NCI-H1930 (cell line): ENCODE measurements at regions not wholly inside any gene's neighbourhood (a gene's known extent, or its start where the extent isn't known, plus 50 kb on each side); places are given as distances from the start of the nearest gene placed in this dataset.
"Not testable (repeated sequence)": the region's sequence is repeated elsewhere in the genome, so short reads cannot be mapped to it uniquely, and the experiment has no call there.

Experiments
- DNase-seq, 2 experiments: peaks; one replicate each; lab custom pipeline; 2025; lab: John Stamatoyannopoulos, UW

GRCh38 chr13:102538938-102539337 lies 57.8 kb upstream of the TPP2 start:
- no peak for DNase-seq

DNA sequence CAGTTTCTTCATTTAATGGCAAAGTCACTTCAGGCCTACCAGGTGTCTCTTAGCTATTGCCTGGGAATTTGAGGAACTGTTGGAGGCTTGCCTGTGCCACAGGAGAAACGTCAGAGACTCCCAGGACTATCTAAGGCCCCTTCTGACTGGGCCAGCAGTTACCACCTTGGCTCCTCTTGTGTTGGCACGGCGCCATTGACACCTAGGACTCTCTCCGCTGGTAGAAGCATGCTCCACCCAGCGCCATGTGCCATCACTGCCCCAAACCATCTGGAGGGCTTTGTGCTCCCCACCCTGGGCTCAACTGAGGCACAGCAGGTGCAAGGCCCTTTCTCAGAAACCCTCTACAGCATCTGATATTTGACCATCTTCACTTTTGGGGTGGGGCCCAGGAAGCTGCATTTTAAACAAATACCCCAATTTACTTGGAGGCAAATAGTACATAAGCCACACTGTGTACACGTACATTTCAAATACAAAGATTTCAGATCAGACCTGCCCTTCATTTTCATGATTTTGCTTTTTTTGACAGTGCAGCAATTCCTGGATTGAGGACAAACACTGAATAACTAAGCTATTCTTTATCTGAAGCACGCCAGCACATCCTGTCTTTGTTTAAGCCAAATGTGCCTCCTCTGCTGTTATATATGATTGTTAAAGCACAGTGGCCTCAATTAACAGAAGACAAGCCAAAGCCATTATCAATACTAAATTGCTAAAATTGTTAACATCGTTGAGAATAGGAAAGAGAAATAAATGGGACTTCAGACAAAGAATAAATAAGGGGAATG lies 59.9 kb upstream of the TPP2 start:
- no peak for DNase-seq

DNA sequence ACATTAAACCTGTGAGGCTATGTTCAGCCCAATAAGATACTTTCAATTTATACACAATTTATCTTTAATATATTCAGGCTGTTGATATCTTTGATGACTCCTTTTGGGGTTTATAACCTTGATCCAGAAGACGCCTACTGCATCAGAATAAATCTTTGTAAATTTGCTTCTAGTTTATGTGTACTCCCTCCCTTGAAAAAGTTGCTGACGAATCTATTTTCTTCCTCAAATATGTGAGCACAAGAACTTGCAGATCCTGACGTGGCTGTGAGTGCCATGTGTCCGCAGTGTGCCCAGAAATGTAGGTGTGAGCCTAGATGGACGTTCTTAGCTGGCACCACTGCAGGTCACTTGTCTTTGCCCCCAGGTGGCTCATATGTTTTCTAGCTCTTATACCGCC lies 60.6 kb upstream of the TPP2 start:
- no peak for DNase-seq

- DNase-seq: no peak
Observed at GRCh38 chr13:102530751-102531150, 66.0 kb upstream of the TPP2 start.

DNA sequence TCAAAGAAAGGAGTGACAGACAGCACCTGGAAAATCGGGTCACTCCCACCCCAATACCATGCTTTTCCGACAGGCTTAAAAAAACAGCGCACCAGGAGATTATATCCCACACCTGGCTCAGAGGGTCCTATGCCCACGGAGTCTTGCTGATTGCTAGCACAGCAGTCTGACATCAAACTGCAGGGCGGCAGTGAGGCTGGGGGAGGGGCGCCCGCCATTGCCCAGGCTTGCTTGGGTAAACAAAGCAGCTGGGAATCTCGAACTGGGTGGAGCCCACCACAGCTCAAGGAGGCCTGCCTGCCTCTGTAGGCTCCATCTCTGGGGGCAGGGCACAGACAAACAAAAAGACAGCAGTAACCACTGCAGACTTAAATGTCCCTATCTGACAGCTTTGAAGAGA lies 74.5 kb upstream of the TPP2 start:
- DNase-seq: not testable (repeated sequence)

DNA sequence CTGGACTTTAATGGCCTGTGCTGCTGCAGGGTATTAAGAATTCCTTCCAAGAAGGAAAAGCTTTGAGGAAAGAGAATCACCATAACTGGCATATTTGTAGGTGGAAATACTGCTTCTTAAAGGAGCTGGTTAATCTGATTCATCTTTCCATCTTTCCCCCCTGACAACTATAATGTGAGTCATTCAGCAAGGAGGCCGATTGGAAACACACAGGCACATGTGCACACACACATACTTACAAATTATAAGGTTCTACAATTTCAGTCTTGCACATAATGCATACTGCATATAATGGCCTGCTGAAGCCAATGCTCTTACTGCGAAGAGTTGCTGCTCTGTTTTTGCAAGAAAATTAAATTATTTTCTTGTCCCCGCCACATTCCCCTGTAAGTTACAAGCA lies 78.8 kb upstream of the TPP2 start:
- DNase-seq: no peak

DNA sequence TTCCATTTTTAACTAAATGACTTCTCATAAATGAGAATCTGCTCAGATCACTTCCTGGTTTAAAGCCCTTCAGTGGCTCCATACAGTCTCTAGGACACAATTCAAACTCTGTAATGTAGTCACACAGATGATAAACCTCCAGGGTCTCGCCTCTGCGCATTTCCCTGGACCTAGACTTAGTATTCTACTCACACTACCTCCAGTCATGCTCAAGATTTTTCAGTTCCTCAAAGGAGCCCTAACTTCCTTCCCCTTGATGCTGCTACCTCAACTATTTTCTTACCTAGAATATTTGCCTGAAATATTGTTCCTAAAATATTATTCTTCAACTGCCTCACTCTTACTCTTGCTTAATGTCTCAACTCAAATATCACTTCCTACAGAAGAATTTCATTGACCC lies 86.7 kb upstream of the TPP2 start:
- no peak for DNase-seq

- no peak for DNase-seq
Observed at GRCh38 chr13:102508411-102508810, 88.4 kb upstream of the TPP2 start.

GRCh38 chr13:102504002-102504401 lies 92.8 kb upstream of the TPP2 start:
- DNase-seq: no peak

DNA sequence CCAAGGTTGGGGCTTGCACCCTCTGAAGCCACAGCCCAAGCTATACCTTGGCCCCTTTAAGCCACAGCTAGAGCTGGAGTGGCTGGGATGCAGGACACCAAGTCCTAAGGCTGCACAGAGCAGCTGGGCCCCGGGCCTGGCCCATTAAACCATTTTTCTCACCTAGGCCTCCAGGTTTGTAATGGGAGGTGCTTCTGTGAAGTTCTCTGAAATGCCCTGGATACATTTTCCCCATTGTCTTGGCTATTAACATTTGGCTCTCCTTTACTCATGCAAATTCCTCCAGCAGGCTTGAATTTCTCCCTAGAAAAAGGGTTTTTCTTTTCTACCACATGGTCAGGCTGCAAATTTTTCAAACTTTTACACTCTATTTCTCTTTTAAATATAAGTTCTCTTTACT lies 93.8 kb upstream of the FGF14 start:
- DNase-seq: no peak

- no peak for DNase-seq
Observed at GRCh38 chr13:102487330-102487729, 85.5 kb upstream of the FGF14 start.

DNA sequence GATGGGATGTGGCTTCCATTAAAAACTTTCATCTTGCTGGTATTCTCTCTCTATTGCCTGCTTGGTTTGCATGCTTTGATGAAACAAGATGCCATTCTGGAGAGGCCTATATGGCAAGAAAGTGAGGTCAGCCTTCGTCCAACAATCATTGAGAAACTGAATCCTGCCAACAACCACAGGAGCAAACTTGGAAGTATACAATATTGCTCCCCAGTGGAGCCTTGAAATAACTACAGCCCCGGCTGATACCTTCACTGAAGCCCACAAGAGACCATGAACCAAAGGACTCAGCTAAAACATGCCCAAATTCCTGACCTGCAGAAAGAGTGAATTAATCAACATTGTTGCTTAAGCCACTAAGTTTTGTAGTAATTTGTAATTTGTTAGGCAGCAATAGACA lies 82.5 kb upstream of the FGF14 start:
- peak in 1 of 2 experiments; percentile 11 for DNase-seq

DNA sequence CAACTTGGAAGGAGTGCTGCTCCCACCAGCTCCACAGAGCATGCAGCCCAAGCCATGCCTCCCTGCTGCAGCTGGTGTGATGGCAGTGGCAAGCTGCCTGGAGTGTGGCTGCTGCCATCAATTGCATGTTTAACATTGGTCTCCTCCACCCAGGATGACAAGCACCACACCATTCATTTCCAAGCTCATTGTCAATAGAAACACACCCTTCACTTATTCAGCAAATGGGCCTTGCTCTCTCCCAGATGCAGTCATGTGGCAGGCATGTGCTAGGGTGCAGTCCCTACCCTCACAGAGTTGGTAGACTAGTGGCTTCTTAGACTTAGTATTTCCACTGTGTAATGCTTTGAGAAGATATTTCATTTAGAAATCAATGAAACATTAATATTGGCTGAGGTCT lies 70.8 kb upstream of the FGF14 start:
- DNase-seq: no peak

GRCh38 chr13:102470283-102470917 lies 68.6 kb upstream of the FGF14 start:
- DNase-seq: no peak

GRCh38 chr13:102466610-102467190 lies 64.9 kb upstream of the FGF14 start:
- DNase-seq: no peak

- DNase-seq: no peak
Observed at GRCh38 chr13:102462570-102462969, 60.7 kb upstream of the FGF14 start.

- DNase-seq: no peak
Observed at GRCh38 chr13:102461302-102461701, 59.5 kb upstream of the FGF14 start.

DNA sequence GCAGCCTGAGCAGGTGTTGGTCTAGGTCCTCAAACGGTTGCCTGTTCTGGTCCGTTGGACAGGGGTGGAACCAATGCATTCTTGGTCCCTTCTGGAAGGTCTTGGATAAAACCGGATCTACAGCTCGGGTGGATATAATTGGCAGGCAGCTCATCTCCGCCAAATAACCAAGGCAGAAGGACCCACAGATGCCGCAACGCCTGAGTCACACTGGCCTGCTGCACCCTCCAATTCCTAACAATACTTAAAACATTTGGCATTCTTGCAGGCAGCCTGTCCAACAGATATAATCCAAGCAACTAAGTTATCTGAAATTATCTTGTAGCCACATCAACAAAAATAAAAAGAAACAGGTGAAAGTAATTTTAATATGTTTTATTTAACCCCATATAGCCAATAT lies 59.0 kb upstream of the FGF14 start:
- no peak for DNase-seq

DNA sequence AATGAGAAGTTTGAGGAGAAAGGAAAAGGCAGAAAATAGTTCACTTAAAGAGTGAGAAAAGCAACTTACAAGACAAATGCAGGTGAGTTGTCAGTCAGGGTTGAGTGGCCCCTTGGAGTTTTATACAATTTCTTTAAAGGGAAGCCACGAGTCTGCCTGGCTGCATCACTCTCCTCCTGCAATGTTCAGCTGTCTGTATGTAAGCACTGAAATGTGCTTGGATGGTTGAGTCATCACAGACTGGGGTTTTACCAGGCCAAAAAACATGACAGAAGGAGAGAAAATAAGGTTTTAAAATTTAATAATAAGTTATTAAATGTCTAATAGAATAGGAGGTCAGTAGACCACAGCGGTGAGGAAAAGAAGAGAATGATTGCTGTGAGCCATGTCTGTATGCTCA lies 51.0 kb upstream of the FGF14 start:
- DNase-seq: no peak
